Suprapubic skin (tissue), 4 donors: ENCODE measurements at regions not wholly inside any gene's neighbourhood (a gene's known extent, or its start where the extent isn't known, plus 50 kb on each side); places are given as distances from the start of the nearest gene placed in this dataset.

Experiments used
- POLR2A ChIP-seq, 2 donors: fragments of 450-650 bp; IDR thresholded peaks; one replicate each; pipeline ENCODE4 v1.6.1; 2017; ENCODE audit warnings: antibody characterized with exemption in 2 of 2, mild to moderate bottlenecking in 2 of 2, moderate library complexity in 2 of 2
- POLR2AphosphoS5 ChIP-seq, 3 donors: sonication (generic); formaldehyde crosslinking; IDR thresholded peaks; one replicate each; pipeline ENCODE4 v1.6.1; 2017; ENCODE audit warnings: antibody characterized with exemption in 3 of 3
- TF ChIP-seq, protein P1 (sequence below), 2 donors: fragments of 200-600 bp in 1 of 2; fragments of 450-650 bp in 1 of 2; sonication (generic) in 1 of 2; IDR thresholded peaks; one replicate each; pipeline ENCODE4 v1.5.1; 2016 to 2019; ENCODE audit warnings: antibody characterized with exemption in 2 of 2, mild to moderate bottlenecking in 1 of 2, moderate library complexity in 1 of 2

- TF ChIP-seq, protein P1, sequence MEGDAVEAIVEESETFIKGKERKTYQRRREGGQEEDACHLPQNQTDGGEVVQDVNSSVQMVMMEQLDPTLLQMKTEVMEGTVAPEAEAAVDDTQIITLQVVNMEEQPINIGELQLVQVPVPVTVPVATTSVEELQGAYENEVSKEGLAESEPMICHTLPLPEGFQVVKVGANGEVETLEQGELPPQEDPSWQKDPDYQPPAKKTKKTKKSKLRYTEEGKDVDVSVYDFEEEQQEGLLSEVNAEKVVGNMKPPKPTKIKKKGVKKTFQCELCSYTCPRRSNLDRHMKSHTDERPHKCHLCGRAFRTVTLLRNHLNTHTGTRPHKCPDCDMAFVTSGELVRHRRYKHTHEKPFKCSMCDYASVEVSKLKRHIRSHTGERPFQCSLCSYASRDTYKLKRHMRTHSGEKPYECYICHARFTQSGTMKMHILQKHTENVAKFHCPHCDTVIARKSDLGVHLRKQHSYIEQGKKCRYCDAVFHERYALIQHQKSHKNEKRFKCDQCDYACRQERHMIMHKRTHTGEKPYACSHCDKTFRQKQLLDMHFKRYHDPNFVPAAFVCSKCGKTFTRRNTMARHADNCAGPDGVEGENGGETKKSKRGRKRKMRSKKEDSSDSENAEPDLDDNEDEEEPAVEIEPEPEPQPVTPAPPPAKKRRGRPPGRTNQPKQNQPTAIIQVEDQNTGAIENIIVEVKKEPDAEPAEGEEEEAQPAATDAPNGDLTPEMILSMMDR (IDR thresholded peaks at IDR 0.05), result no peak
- no peak for TF ChIP-seq POLR2A (IDR thresholded peaks at IDR 0.05)
- no peak for TF ChIP-seq POLR2AphosphoS5 (IDR thresholded peaks at IDR 0.05)
Measured at GRCh38 chr12:75690296-75690955, 179.0 kb upstream of the KRR1 start.
